ENCODE measurements at regions not wholly inside any gene's neighbourhood (a gene's known extent, or its start where the extent isn't known, plus 50 kb on each side); places are given as distances from the start of the nearest gene placed in this dataset.
A peak's percentile ranks its signal among the peaks of the same experiment; 100 is the strongest.

DNA sequence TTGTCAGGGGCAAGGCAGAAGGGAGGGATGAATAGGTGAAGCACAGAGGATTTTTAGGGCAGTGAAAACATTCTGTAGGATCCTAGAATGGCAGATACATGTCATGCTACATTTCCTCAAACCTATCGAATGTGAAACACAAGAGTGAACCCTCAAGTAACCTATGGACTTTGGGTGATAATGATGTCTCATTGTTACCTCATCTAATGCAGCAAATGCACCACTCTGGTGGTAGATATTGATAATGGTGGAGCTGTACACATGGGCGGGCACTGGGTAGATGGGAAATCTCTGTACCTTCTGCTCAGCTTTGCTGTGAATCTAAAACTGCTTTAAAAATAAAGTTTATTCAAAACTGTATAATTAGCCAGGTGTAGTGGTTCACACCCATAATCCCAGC lies 95.2 kb upstream of the NCK2 start:
- no peak for DNase-seq

DNA sequence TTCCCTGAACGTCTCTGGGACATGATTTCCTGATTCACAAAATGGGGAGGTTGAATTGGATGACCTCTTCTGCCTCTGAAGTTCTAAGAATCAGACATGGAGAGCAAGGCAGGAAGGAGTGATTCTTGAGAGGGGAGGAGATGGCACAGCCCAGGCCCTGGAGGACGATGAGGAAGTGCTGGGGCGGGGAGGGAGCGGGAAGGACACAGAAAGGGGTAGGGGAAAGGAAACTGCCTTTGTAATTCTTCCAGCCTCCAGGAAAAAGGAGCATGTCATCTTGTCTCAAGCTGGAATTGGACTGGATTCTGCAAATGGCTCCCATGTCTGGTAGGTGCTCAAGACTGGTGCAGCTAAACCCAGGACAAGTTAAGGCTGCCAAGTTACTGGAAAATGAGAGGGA lies 97.0 kb upstream of the NCK2 start:
- DNase-seq: no peak

DNA sequence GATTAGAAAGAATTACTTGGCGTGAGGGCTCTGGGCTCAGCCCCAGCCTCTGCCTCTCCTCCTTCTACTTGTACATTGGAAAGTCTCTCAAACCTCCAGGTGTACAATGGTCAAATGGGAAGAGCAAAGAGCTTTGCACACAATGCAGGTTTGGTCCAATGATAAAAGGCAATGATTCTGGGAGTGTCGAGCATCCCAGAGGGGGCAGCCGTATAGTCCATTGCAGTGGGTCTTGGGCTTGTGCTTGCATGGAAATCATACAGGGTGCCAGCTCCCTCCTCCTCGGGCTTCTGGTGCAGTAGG lies 98.0 kb upstream of the NCK2 start:
- DNase-seq: no peak

DNA sequence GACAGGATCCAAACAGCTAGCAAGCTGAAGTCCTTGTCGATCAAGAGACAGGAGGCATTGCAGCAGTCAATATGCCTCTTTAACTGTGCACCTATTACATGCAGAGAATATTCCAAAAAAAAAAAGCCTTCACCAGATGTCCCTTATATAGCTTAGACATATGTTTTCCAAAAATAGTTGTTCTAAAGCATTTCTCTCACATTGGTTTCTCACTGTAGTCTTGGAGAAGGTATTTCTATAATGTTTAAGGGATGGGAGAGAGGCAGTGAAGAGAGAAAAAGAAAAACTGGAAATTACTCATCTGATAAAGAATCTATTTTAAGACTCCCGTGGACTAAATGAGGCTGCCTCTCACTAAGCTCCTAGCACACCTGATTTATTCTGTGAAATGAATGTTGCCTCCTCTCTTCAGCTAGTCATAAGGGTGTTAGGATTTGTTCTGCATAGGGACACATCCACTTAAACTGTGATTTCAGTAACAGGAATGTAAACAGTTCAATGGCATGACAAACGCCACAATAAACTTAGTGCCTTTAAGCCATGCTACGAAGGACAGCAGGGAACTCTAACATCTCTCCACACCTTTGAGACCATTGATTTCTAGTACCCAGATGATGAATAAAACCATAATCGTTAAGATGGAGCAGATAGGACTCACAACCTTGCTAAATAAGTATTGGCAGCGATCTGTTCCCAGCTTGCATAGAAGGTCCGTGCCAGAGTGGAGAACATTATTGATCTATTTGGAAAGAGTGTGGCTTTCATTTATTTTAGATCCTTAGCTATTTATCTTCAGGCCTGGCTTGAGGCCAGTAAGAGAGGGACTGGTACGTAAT lies 98.6 kb upstream of the NCK2 start:
- DNase-seq: no peak

DNA sequence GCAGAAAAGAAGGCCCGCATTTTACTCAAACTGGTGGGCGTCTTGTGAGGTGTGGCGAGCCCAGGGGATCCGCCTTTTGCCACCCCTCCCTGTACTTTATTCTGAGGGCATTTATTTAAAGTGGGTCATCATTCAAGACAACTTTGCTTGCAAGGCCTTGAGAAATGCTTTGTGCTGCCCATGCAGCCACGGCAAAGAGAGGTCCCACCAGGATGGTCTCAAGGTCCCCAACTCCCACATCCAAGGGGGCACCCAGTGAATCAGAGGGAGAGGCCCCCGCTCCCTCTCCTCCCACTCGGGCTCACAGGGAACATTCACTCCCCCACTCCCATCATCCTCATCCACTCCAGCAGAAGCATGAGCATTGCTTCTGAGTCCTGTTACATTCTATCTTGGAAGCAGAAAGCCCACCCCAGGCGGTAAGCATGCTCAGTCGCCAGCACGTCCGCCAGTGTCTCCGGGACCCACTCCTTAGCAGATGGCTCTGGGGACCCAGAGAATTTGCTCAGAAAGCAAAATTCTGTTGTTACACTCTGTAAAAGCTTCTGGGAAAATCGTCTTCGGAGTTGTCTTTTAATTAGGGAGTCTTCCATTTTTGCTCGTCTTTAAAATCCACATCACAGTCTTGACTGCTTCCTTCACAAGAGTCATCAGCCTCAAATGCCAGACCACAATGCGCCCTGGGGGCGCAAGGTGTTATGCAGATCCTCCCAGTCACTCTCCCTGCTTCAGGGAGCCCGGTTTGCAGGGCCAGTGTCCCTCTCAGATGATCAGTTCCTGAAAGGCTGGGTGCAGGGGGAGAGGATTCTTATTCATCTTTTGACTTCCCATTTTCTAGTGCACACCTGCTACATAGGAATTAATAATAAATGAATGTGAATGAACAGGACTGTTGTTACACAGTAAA lies 99.4 kb upstream of the NCK2 start:
- DNase-seq: no peak

DNA sequence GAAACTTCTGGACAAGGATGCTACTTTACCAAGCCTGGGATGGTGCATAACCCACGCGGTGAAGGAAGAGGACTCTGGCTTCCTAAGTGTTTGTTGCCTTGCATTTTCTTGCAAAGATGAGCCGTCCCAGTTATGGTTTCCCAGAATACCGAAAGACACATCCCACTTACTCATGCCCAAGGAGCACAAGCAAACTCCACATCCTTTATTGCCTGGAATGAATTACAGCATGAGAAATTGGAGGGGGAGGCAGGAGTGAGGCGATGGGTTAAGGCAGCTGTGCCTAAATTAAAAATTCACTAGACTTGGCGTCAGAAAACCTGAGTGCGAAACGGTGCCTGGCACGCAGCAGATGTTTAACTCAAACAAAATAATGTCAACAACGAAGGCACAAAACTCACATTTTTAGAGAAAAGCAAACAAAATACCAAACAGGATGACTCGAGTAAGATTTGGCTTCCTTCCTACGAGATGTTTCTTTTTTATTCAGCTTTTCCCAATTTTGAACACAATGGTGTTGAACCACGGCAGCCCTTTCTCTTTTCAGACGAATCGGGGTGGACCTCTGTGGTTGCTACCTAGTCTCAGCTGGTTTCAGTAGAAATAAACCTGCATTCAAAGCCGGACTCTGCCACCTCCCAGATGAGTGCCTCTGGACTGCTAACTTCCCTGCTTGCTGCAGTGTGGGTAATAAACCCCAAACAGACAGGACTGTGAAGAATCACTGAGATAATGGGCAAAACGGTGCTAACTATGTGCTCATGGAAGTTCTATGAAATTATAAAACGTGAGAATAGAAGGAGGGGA lies 100.3 kb upstream of the NCK2 start:
- DNase-seq: peak; percentile 54

DNA sequence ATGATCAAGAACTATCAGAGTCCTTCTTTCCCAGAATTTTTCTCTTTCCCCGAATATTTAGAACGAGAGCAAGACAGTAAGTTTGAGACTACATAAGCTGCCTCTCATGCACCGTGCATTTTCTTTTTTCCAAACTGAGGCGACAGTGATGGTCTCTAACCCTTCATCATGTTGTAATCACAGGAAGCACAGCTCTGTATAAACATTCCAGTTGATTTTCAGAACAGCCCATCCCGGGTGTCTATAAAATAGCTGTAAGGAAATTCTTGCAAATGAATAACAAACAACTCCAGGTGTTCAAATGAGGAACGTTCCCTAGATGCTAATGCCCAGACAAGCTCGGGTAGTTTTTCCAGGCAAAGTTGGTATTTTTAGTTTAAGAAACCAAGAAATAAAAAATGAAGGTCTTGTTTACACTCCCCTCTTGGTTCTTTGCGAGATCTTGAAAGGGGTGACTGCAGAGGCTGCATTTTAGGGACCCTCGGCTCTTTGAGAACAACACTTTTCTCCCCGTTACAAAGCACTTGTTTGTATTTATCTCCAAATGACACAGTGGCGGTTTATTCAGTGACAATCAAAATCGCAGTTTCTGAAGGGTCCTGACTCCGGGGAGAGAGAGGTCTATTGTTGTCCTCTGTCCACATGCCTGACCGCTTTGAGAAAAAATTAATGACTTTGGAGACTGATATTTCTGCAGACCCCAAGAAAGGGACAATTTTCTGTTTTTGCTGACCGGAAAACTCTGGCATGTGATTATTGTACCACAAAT lies 101.1 kb upstream of the NCK2 start:
- no peak for DNase-seq

DNA sequence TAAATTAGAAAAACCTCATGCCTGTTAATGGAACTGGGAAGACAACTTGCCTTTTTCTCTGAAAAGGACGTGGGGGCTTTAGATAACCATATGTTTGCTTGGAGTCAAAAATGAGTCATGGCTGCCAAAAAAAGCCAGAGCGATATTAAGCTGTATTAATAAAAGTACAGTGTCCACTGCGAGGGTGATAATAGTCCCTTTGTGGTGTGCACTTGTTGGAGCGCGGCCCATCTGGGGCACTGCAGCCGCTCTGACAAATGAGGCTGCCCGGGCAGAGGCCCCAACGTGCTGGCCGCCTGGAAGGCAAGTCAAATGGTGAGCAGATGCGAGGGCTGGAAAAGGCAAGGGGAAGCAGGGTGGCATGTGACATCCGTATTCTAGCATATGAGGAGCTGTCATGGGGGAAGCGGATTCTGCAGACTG lies 103.3 kb upstream of the NCK2 start:
- DNase-seq: peak; percentile 70

DNA sequence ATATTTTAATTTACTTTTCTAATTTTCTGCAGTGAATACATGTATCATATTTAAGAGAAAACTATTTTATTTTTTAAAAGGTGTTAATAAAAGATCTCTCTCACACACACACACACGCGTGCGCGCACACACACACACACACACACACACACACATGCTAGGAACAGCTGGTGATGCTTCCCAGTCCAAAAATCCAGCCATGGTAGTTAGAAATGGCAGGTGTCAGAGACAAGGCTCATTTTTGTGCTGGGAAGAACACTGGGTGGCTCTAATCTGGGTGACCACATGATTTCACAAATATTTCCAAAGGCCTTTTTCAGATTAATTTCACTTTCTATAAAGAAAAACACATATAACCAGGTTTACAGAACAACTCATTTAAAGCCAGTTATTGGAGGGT lies 104.5 kb upstream of the NCK2 start:
- no peak for DNase-seq

DNA sequence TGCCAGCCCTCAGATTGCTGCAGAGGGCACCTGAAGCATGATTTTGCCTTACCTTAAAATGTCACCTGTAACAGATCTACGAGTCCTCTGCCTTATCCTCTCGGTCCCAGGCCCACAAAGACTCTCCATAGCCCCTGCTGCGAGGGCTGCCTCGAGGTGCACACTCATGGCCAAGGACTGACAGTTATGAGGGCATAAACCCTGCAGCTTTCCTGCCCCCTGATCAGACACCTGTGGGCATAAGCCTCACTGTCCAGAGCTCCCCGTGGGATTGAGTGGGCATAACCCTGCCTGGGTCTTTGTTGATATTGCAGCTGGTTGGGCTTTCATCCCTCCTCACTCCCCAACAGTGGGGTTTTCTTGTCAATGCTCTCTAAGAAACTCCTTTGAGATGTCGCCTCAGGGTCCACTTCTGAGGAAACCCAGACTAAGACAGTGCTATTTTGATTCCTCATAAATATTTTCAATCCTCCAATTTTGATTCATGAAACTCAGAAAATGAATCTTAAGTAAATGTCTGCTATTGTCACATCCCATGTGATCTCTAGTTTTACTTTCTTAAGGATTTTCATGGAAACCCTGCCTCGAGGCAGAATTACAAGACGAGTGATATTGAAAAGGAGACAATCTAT lies 108.5 kb upstream of the NCK2 start:
- no peak for DNase-seq

DNA sequence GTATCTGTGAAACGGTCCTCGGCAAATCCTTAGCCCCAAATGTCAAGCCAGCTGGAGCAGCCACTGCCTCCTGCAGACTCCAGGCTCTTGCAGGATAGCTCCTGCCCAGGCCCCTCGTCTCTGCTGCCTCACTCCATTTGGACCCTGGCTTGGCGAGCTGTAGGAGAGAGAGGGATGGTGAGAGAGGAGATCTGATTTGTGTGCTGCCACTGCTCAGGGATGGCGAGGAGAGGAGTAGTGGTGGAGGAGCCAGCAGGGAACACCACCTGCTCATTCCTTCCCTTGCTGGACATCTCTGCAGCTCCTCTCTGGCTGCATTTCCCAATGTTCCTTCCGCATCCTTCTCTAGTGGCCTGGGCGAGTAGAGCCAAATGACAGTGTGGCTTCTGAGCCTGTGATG lies 109.1 kb upstream of the NCK2 start:
- no peak for DNase-seq

DNA sequence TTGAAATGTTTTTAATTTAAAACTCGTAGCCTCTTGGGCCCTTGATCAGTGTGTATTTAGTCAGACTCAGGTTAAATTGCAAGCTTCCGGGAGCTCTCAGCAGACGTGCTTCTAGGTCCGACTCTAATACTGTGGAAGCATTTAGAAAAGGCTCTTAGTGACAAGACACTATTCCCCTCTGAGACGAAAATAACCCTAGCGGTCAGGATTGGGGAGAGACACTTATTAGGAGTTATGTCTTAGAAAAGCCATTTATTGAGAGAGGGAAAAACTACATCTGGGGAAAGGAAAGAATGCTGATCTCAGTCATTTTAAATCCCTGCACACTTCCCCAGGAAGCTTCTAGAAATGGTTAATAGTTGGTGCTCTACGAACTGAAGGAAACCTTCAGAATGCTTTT lies 110.5 kb upstream of the NCK2 start:
- no peak for DNase-seq

DNA sequence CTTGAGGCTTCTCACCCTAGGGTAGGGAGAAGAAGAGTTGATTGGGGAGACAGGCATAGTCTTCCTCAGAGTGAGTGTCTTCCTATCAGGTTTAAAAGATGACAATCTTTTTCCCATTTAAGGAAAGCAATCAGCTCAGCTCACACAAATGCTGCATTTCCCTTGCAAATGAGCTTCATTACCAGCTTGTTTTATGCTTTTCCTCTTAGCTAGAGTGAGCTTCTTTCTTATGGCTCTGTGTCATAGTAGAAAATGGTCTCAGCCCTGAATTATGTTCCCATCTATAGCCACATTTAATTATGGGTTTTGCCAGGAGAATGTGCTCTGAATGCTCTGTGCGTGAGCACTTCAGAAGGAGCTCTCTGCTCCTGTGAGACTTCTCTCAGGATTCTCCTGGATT lies 112.8 kb upstream of the NCK2 start:
- DNase-seq: no peak

DNA sequence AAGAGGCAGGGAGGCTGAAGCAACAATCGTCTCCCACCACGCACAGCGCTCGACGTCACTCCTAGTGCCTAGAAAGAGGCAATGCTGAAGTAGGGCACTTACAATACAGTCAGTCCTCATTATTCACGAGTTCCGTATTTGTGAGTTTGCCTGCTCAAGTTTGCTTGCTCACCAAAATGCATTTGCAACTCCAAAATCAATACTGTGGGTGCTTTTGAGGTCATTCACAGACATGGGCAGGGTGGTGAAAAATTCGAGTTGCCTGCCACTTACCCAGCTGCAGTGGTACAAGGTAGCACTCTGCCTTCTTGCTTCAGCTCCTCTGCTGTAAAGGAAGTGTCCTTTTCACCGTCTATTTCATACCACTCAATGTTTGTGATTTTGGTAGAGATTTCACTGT lies 113.7 kb upstream of the NCK2 start:
- no peak for DNase-seq

DNA sequence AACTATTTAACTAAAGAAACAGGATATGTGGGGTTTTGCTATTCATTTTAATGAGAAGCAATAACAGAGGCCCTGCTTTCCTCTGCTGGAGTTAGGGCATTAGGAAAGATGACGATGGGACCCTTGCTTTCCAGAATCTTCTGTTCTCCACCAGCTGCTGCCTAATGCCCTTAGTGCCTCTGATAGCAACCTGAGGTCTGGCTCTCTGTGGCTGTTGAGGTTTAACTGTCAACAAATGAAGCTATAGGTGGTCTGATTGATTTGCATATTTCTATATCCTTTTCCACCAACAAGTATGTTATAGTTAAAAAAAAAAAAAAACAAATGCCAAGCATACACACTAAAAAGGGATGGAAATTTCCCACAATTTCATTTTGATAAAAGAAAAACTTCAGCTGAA lies 115.1 kb upstream of the NCK2 start:
- DNase-seq: no peak

DNA sequence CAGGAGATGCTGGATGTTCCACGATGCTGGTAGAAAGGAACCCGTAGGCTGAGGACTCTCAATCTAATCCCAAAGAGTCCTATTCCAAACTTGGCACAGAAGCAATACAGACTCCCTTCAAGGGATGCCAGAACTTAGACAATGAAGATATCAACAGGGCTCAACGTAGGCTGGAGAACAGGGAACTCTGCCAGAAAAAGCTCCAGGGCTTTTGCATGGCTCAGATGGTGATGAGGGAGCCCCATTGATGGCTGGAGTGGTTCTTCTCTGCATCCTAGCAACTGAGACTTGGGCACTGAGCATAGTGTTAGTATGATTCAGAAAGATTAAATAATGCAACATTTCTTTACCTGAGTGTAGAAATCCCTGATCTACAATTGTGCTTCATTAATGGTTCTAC lies 117.2 kb upstream of the NCK2 start:
- no peak for DNase-seq

DNA sequence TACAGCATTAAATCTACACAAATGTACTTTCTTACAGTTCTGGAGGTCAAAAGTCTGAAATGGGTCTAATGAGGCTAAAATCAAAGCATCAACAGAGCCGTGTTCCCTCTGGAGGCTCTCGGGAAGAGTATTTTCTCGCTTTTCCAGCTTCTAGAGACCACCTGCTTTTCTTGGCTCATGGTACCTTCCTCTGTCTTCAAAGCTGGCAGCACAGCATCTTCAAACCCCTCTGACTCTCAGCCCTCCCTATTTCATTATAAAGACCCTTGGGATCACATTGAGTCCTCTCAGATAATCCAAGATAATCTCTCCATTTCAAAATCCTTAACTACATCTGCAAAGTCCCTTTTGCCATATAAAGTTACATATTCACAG lies 117.8 kb upstream of the NCK2 start:
- no peak for DNase-seq

DNA sequence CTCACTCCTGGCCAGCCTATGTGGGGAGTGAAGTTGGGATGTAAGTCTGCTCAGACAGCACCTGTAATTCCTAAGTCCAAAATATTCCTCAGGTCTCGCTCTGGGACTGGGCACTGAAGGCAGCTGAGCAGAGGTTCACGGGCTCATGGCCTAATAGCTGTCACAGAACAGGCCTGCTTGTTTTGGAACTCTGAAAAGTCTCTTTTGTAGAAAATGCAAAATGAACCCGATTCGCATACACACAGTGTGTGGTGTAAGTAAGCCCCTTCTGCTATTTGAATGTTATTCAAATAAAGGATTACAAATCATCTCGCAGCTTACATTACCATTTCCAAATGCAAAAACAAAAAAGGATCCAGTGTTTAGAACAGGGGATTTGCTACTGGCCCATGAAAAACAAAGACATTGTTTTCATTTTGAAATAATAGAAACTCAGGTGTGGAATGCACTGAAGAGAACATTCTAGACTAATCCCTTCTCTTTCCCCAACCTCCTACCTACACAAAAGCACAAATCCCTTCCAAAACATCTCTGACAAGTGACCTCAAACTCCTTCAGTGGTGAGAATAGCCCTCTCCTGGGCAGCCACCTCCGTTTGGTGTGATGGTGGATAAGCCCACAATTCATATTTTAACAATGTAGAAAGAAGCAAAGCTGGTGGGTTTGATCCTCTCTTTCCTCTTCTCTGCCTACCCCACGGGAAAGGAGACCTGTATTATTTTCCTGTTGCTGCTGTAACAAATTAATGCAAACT lies 118.3 kb upstream of the NCK2 start:
- no peak for DNase-seq

DNA sequence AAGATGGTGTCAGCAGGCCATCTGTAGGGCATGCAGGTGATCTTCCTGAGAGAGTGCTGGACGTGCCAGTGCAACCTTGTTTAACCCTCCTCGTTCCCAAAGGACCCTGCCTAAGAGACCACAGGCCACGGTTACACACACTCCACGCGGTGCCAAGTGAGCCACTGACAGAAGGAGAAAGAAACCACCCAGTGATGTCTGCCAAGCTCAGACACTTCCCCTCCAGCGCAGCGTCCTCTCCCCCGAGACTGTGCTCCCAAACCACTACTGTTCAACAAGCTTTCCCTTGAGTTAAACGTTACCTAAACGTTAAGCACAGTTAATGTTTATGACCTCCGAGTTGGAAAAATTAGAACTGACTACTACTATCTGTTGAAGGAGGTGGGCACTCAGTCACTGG lies 119.1 kb upstream of the NCK2 start:
- DNase-seq: no peak

DNA sequence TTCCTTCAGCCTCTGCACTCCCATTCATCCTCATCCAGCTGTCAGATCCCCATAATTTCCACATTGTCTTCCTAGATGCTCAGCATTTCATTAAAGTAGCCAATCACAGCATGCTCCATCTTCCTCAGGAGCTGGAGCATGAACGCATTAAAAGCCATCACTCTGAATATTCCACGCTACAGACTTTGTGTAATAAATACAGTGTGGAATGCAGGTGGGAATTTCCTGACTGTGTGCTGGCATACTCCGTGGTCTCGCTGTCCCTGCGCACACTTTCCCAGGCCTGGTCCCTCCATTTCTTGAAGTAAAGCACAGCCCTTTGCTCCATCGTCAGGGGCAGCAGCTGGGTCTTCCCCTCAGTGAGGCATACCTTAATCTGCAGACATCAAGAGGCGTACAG lies 123.7 kb upstream of the NCK2 start:
- no peak for DNase-seq

DNA sequence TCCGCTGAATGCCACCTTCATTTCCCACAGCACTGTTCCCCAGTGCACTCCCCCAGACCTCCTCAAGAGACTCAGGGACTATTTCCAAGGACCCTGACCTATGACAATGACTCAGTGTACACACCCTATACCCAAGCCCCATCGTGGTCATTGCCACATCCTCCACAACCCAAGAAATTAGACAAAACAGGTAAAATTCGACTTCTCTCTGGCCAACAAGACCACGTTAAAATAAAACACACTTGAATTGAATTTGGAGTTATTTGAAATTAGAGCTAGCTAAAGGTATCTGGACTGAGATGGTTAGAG lies 126.4 kb upstream of the NCK2 start:
- DNase-seq: no peak

Measured in DMS 273 treated with DMSO at 0.1 percent for 48 hours (cell line).